SK-N-SH (cell line): ENCODE measurements at regions not wholly inside any gene's neighbourhood (a gene's known extent, or its start where the extent isn't known, plus 50 kb on each side); places are given as distances from the start of the nearest gene placed in this dataset.

Experiments used
- CTCF ChIA-PET: fragments of 300-600, 350-600 bp; formaldehyde crosslinking; extraction: SDS; loops from one replicate; lab custom pipeline; 2021; lab: Yijun Ruan, JAX
- POLR2A ChIA-PET: fragments of 350-600 bp; sonication (Branson Sonifier 250); formaldehyde crosslinking; extraction: SDS; loops from one replicate; lab custom pipeline; 2020; ENCODE audit warnings: antibody characterized with exemption, inconsistent platforms; lab: Yijun Ruan, JAX
- DNase-seq: peaks from one replicate; pipeline ENCODE4 v3.0.0; 2012
- H2AFZ ChIP-seq: fragments of 200-600 bp; sonication (generic); 2 replicates; pipeline ENCODE4 v1.8.1; 2016; ENCODE audit warnings: antibody characterized with exemption, mild to moderate bottlenecking, low read depth
- H3F3A ChIP-seq: fragments of 200-600 bp; sonication (generic); replicated peaks from 2 replicates; pipeline ENCODE3; 2016; ENCODE audit warnings: antibody characterized with exemption, mild to moderate bottlenecking; ENCODE audit not compliant: insufficient read depth
- H3K27ac ChIP-seq, 2 experiments: fragments of 200-500 bp in 1 of 2; fragments of 200-600 bp in 1 of 2; sonication (Bioruptor generic) in 1 of 2; sonication (generic), shearing (Covaris generic) in 1 of 2; 2 replicates each; pipeline versions ENCODE4 v1.5.1 to v1.6.1; 2014 to 2016; ENCODE audit warnings: low read depth in 2 of 2, inconsistent platforms in 1 of 2, low read length in 1 of 2, mild to moderate bottlenecking in 1 of 2, mixed read lengths in 1 of 2
- H3K27me3 ChIP-seq: fragments of 200-600 bp; sonication (generic), shearing (Covaris generic); 2 replicates; pipeline ENCODE4 v1.6.1; 2016; ENCODE audit warnings: mixed run types; ENCODE audit not compliant: insufficient read depth
- H3K36me3 ChIP-seq, 2 experiments: fragments of 200-500 bp in 1 of 2; fragments of 200-600 bp in 1 of 2; sonication (Bioruptor generic) in 1 of 2; sonication (generic) in 1 of 2; replicated peaks in 1 of 2; 2 replicates each; pipeline versions ENCODE3 to v1.5.1; 2014 to 2016; ENCODE audit warnings: low read length in 1 of 2, mild to moderate bottlenecking in 1 of 2; ENCODE audit not compliant: insufficient read depth in 2 of 2, control insufficient read depth in 1 of 2
- H3K4me1 ChIP-seq, 2 experiments: fragments of 200-500 bp in 1 of 2; fragments of 200-600 bp in 1 of 2; sonication (Bioruptor generic) in 1 of 2; sonication (generic), shearing (Covaris generic) in 1 of 2; 2 replicates each; pipeline versions ENCODE4 v1.5.1 to v1.6.1; 2014 to 2016; ENCODE audit warnings: low read depth in 1 of 2, low read length in 1 of 2, mixed run types in 1 of 2; ENCODE audit not compliant: insufficient read depth in 2 of 2, control insufficient read depth in 1 of 2
- H3K4me2 ChIP-seq: fragments of 200-600 bp; sonication (generic), shearing (Covaris generic); 2 replicates; pipeline ENCODE4 v1.6.1; 2017; ENCODE audit warnings: mixed run types
- H3K4me3 ChIP-seq, 2 experiments: fragments of 200-500 bp in 1 of 2; fragments of 200-600 bp in 1 of 2; sonication (Bioruptor generic) in 1 of 2; sonication (generic), shearing (Covaris generic) in 1 of 2; 2 replicates each; pipeline versions ENCODE4 v1.5.1 to v1.8.1; 2014 to 2016; ENCODE audit warnings: low read depth in 2 of 2, inconsistent platforms in 1 of 2, low read length in 1 of 2, mild to moderate bottlenecking in 1 of 2, mixed read lengths in 1 of 2, moderate library complexity in 1 of 2
- H3K79me2 ChIP-seq: fragments of 200-600 bp; sonication (generic); 2 replicates; pipeline ENCODE4 v1.8.1; 2017; ENCODE audit warnings: mild to moderate bottlenecking; ENCODE audit not compliant: insufficient read depth
- H3K9ac ChIP-seq: fragments of 200-600 bp; sonication (generic); 2 replicates; pipeline ENCODE4 v1.6.1; 2017; ENCODE audit warnings: mixed run types
- H3K9me2 ChIP-seq: fragments of 200-600 bp; sonication (generic); 2 replicates; pipeline ENCODE4 v1.6.1; 2017; ENCODE audit warnings: mixed run types
- H3K9me3 ChIP-seq: fragments of 200-600 bp; sonication (generic); 2 replicates; pipeline ENCODE4 v1.6.1; 2017; ENCODE audit warnings: mixed run types, mild to moderate bottlenecking, moderate library complexity
- H4K20me1 ChIP-seq: fragments of 200-600 bp; sonication (generic); 2 replicates; pipeline ENCODE4 v1.6.1; 2017; ENCODE audit warnings: mild to moderate bottlenecking, mixed run types; ENCODE audit not compliant: insufficient read depth
- CHD2 ChIP-seq: fragments of 150-350 bp; IDR thresholded peaks from 2 replicates; pipeline ENCODE4 v1.6.1; 2018; ENCODE audit warnings: low read length; ENCODE audit not compliant: partially characterized antibody
- EP300 ChIP-seq, 2 experiments: IDR thresholded peaks; 2 replicates each; pipeline versions ENCODE4 v1.4.0 to v1.6.1; 2012; ENCODE audit warnings: borderline replicate concordance in 1 of 2, low read depth in 1 of 2, low read length in 1 of 2
- FOSL2 ChIP-seq: IDR thresholded peaks from 2 replicates; pipeline ENCODE4 v1.4.0; 2012; ENCODE audit warnings: low read depth, mild to moderate bottlenecking, moderate library complexity, borderline replicate concordance
- FOXM1 ChIP-seq: IDR thresholded peaks from 2 replicates; pipeline ENCODE4 v1.4.0; 2012; ENCODE audit warnings: low read depth, mild to moderate bottlenecking
- GABPA ChIP-seq: IDR thresholded peaks from 2 replicates; pipeline ENCODE4 v1.4.0; 2012; ENCODE audit warnings: low read depth, mild to moderate bottlenecking
- GATA2 ChIP-seq: sonication (generic); formaldehyde crosslinking; IDR thresholded peaks from 2 replicates; pipeline ENCODE4 v1.5.0; 2020; ENCODE audit warnings: mild to moderate bottlenecking, missing genetic modification reagents
- JUND ChIP-seq: IDR thresholded peaks from 2 replicates; pipeline ENCODE4 v1.4.0; 2012
- NFIC ChIP-seq: IDR thresholded peaks from 2 replicates; pipeline ENCODE4 v1.4.0; 2012; ENCODE audit warnings: borderline replicate concordance
- NRF1 ChIP-seq: IDR thresholded peaks from 2 replicates; pipeline ENCODE4 v1.6.1; 2012; ENCODE audit warnings: low read depth, mild to moderate bottlenecking, low read length
- POLR2AphosphoS5 ChIP-seq: IDR thresholded peaks from 2 replicates; pipeline ENCODE4 v1.6.1; 2012; ENCODE audit warnings: low read depth, low read length
- RXRA ChIP-seq: IDR thresholded peaks from 2 replicates; pipeline ENCODE4 v1.4.0; 2012; ENCODE audit warnings: low read depth, mild to moderate bottlenecking, borderline replicate concordance
- SIN3A ChIP-seq: IDR thresholded peaks from 2 replicates; pipeline ENCODE4 v1.6.1; 2012; ENCODE audit warnings: low read depth, mild to moderate bottlenecking, low read length, moderate library complexity, borderline replicate concordance
- SMC3 ChIP-seq: IDR thresholded peaks from 2 replicates; pipeline ENCODE4 v1.6.1; 2012; ENCODE audit warnings: low read depth, low read length, improper control_type of control experiment
- TAF1 ChIP-seq: IDR thresholded peaks from 2 replicates; pipeline ENCODE4 v1.6.1; 2012; ENCODE audit warnings: low read depth, mild to moderate bottlenecking, low read length, moderate library complexity, borderline replicate concordance
- TCF12 ChIP-seq: IDR thresholded peaks from 2 replicates; pipeline ENCODE4 v1.4.0; 2012
- YY1 ChIP-seq: IDR thresholded peaks from 2 replicates; pipeline ENCODE4 v1.4.0; 2012; ENCODE audit warnings: low read depth, mild to moderate bottlenecking
- WGBS: methylation state at CpG from one replicate; pipeline ENCODE4 v1.1.6; 2017; ENCODE audit warnings: low lambda C conversion rate; 5-methylcytosine and 5-hydroxymethylcytosine counted together
- TF ChIP-seq, protein P1 (sequence below): fragments of 200-600 bp; sonication (generic); IDR thresholded peaks from 2 replicates; pipeline ENCODE4 v1.6.1; 2017; ENCODE audit warnings: antibody characterized with exemption, mild to moderate bottlenecking, moderate library complexity
- TF ChIP-seq, protein P2 (sequence below): IDR thresholded peaks from 2 replicates; pipeline ENCODE4 v1.4.0; 2012; ENCODE audit warnings: low read depth, borderline replicate concordance
- TF ChIP-seq, protein P3 (sequence below): IDR thresholded peaks from 2 replicates; pipeline ENCODE4 v1.6.1; 2012; ENCODE audit warnings: mild to moderate bottlenecking, low read depth, low read length, moderate library complexity

DNA sequence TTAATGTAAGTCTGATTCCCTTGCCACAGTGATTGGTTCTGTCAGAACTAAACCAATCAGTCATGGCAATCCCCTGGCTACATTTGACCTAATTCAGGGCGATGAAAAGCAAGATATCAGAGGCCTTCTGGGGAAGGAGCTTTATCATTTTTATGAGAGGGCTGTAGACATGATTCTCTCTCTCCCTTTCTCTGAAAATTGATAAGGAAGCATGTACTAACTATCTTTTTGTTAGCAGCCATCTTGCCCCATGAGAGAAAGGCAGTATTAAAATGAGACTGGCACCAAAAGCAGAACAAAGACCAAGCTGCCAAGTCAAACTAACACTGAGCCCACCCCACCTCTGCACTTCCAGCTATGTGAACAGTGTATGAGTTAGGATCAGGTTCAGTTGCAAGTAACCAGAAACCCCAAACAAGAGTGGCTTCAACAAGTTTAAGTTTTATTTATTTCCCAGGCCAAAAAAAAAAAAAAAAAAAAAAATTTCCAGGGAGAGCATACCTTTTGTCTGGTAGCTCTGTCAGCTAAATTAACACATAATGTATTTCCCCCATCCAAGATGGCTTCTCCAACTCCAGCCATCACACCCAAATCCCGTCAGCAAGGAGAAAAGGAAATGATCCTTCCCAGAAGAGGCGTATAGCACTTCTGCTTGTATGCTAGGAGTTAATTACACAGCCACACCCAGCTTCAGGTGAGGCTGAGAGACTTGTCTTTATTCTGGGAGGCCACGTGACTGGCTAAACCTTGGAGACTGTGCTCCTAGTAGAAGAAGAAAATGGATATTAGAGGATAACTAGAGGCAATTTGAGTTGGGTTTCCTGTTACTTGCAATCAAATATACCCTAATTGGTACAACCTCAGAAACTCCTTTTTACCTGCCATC, 105.8 kb upstream of the RALGPS2 start:
- no peaks in the 10 kb centered on the region for H3K9me2 ChIP-seq
- no peaks in the 10 kb centered on the region for H3K36me3 ChIP-seq
- no peaks in the 10 kb centered on the region for H4K20me1 ChIP-seq
- 84% methylated on average over 4 of the region's 4 CpGs for WGBS
- H3K4me2 ChIP-seq: no peak overlapping the region
- H3K27ac ChIP-seq: no peak overlapping the region
- no peaks in the 10 kb centered on the region for H3K4me1 ChIP-seq
- H3K9me3 ChIP-seq: no peaks in the 10 kb centered on the region
- no peak for TF ChIP-seq GATA2 (CRISPR knock-in tag)
- TF ChIP-seq FOXM1: no peak
- TF ChIP-seq, all 33 proteins: peak for 0
- no peak for DNase-seq
- Histone ChIP-seq H3K27me3 (no peaks in the 10 kb centered on the region), H3F3A (no peaks in the 10 kb centered on the region), H3K4me3 (no peak overlapping the region), H2AFZ (no peak overlapping the region), H3K79me2 (no peaks in the 10 kb centered on the region), H3K9ac (no peak overlapping the region)
- CTCF ChIA-PET: no interaction called here
- POLR2A ChIA-PET: no interaction called here

DNA sequence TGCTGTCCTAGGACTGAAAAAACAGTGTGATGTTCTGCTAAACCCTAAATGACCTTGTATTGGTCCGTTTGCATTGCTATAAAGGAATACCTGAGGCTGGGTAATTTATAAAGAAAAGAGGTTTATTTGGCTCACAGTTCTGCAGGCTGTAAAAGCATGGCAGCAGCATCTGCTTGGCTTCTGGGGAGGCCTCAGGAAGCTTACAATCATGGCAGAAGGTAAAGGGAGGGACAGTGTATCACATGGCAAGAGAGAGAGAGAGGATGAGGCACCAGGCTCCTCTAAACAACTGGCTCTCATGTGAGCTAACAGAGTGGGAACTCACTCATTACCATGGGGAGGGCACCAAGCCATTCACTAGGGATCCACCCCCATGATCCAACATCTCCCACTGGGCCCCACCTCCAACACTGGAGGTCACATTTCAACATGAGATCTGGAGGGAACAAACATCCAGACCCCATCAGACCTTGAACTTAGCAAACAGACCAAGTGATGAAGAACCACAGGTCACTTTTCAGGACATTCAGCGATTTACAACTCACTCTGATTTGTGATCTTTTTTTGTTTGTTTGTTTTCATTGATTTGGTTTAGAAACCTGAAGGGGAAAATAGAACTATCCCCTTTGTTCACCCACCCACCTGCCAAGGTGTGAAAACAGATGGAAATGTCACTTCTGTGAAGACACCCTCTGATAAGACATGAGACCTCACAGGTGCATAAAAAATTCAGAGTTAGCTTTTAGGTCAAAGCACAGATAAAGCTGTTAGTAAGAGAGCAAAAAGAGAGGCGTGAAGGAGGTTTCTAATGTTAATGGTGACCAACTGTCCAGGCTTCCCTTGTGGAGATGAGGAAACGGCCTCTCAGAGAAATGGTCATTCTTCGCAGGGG, 104.2 kb upstream of the RALGPS2 start:
- Histone ChIP-seq H3K27ac (no peak overlapping the region), H3K4me3 (no peak overlapping the region), H3K4me1 (no peaks in the 10 kb centered on the region), H2AFZ (no peak overlapping the region), H3K27me3 (no peaks in the 10 kb centered on the region), H3K79me2 (no peaks in the 10 kb centered on the region), H3K9ac (no peak overlapping the region), H3F3A (no peaks in the 10 kb centered on the region), H3K36me3 (no peaks in the 10 kb centered on the region), H3K4me2 (no peak overlapping the region), H3K9me3 (no peaks in the 10 kb centered on the region), H4K20me1 (no peaks in the 10 kb centered on the region), H3K9me2 (no peaks in the 10 kb centered on the region)
- WGBS: 66% methylated on average over 5 of the region's 5 CpGs
- no peak for DNase-seq
- ChIA-PET POLR2A (no interaction called here), CTCF (no interaction called here)
- TF ChIP-seq NFIC (no peak), NRF1 (no peak), EP300 (IDR thresholded peaks at IDR 0.05; ENCODE audit: borderline replicate concordance in 1 of 2, low read depth in 1 of 2, low read length in 1 of 2) (no peak), FOSL2 (no peak), SIN3A (no peak), TCF12 (no peak), FOXM1 (no peak), POLR2AphosphoS5 (no peak), CHD2 (no peak), JUND (no peak), RXRA (no peak), TAF1 (no peak), GABPA (no peak), SMC3 (no peak), YY1 (no peak)
- TF ChIP-seq, protein P1, sequence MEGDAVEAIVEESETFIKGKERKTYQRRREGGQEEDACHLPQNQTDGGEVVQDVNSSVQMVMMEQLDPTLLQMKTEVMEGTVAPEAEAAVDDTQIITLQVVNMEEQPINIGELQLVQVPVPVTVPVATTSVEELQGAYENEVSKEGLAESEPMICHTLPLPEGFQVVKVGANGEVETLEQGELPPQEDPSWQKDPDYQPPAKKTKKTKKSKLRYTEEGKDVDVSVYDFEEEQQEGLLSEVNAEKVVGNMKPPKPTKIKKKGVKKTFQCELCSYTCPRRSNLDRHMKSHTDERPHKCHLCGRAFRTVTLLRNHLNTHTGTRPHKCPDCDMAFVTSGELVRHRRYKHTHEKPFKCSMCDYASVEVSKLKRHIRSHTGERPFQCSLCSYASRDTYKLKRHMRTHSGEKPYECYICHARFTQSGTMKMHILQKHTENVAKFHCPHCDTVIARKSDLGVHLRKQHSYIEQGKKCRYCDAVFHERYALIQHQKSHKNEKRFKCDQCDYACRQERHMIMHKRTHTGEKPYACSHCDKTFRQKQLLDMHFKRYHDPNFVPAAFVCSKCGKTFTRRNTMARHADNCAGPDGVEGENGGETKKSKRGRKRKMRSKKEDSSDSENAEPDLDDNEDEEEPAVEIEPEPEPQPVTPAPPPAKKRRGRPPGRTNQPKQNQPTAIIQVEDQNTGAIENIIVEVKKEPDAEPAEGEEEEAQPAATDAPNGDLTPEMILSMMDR: no peak
- TF ChIP-seq, protein P2, sequence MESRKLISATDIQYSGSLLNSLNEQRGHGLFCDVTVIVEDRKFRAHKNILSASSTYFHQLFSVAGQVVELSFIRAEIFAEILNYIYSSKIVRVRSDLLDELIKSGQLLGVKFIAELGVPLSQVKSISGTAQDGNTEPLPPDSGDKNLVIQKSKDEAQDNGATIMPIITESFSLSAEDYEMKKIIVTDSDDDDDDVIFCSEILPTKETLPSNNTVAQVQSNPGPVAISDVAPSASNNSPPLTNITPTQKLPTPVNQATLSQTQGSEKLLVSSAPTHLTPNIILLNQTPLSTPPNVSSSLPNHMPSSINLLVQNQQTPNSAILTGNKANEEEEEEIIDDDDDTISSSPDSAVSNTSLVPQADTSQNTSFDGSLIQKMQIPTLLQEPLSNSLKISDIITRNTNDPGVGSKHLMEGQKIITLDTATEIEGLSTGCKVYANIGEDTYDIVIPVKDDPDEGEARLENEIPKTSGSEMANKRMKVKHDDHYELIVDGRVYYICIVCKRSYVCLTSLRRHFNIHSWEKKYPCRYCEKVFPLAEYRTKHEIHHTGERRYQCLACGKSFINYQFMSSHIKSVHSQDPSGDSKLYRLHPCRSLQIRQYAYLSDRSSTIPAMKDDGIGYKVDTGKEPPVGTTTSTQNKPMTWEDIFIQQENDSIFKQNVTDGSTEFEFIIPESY: no peak
- TF ChIP-seq, protein P3, sequence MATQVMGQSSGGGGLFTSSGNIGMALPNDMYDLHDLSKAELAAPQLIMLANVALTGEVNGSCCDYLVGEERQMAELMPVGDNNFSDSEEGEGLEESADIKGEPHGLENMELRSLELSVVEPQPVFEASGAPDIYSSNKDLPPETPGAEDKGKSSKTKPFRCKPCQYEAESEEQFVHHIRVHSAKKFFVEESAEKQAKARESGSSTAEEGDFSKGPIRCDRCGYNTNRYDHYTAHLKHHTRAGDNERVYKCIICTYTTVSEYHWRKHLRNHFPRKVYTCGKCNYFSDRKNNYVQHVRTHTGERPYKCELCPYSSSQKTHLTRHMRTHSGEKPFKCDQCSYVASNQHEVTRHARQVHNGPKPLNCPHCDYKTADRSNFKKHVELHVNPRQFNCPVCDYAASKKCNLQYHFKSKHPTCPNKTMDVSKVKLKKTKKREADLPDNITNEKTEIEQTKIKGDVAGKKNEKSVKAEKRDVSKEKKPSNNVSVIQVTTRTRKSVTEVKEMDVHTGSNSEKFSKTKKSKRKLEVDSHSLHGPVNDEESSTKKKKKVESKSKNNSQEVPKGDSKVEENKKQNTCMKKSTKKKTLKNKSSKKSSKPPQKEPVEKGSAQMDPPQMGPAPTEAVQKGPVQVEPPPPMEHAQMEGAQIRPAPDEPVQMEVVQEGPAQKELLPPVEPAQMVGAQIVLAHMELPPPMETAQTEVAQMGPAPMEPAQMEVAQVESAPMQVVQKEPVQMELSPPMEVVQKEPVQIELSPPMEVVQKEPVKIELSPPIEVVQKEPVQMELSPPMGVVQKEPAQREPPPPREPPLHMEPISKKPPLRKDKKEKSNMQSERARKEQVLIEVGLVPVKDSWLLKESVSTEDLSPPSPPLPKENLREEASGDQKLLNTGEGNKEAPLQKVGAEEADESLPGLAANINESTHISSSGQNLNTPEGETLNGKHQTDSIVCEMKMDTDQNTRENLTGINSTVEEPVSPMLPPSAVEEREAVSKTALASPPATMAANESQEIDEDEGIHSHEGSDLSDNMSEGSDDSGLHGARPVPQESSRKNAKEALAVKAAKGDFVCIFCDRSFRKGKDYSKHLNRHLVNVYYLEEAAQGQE: no peak
